Heart left ventricle (tissue), 13 donors: ENCODE measurements at regions not wholly inside any gene's neighbourhood (a gene's known extent, or its start where the extent isn't known, plus 50 kb on each side); places are given as distances from the start of the nearest gene placed in this dataset.

Experiments used
- CTCF ChIP-seq, 12 donors: fragments of 200-600 bp; sonication (generic) in 4 of 12; IDR thresholded peaks; one replicate each; pipeline versions ENCODE4 v1.5.0 to v1.8.0; 2018 to 2022; ENCODE audit warnings: antibody characterized with exemption in 12 of 12, mild to moderate bottlenecking in 5 of 12
- POLR2A ChIP-seq, 2 donors: fragments of 450-650 bp; IDR thresholded peaks; one replicate each; pipeline ENCODE4 v1.6.1; 2017; ENCODE audit warnings: antibody characterized with exemption in 2 of 2, mild to moderate bottlenecking in 2 of 2, moderate library complexity in 2 of 2
- donor health status: ischemic (EF 13 %, LVEDD 7.1; RV severe dilation, severe dysfunction).
- donor health status: DM: no; HTN: yes; CAD: no.
- donor health status: DM: no; HTN: no; CAD: no.
- donor health status: ischemic (EF 25% LVEDD 6.9; RV normal size, moderate dysfunction).
- donor health status: ischemic (EF 25% LVEDD 5.7; RV mildly dilated, moderate dysfunction).
- donor health status: ischemic (EF 35%, LVEDD 5.7; RV mildly dilated, moderate dysfunction).
- donor health status: nonischemic (EF 11% LVEDD 7.7; RV severe dilation, severe dysfunction).
- donor health status: DM: yes; HTN: yes; CAD: no.
- donor health status: PGD.
- donor health status: ischemic (EF 29% LVEDD 5.4; RV normal size, mild dysfunction).
- donor health status: nonischemic (EF 23%, LVEDD 6.1; RV moderate dilation, normal function).

GRCh38 chr1:2855206-2856065 is 53.9 kb upstream of the TTC34 start:
- no peak for TF ChIP-seq POLR2A (IDR thresholded peaks at IDR 0.05)
- no peak for TF ChIP-seq CTCF (IDR thresholded peaks at IDR 0.05)
